ENCODE measurements at regions not wholly inside any gene's neighbourhood (a gene's known extent, or its start where the extent isn't known, plus 50 kb on each side); places are given as distances from the start of the nearest gene placed in this dataset.
"Not testable (repeated sequence)": the region's sequence is repeated elsewhere in the genome, so short reads cannot be mapped to it uniquely, and the experiment has no call there.

- no peak for DNase-seq (ENCODE audit: low read depth, low spot score)
Observed at GRCh38 chr6:126667728-126668127, 327.8 kb downstream of the CENPW start.

- DNase-seq (ENCODE audit: low read depth, low spot score), result no peak
Observed at GRCh38 chr6:126672649-126673048, 332.7 kb downstream of the CENPW start.

- not testable (repeated sequence) for DNase-seq (ENCODE audit: low read depth, low spot score)
Observed at GRCh38 chr6:126673749-126674148, 333.8 kb downstream of the CENPW start.

GRCh38 chr6:126682440-126682839 lies 342.5 kb downstream of the CENPW start:
- no peak for DNase-seq (ENCODE audit: low read depth, low spot score)

- DNase-seq (ENCODE audit: low read depth, low spot score), result no peak
Observed at GRCh38 chr6:126685182-126685581, 345.3 kb downstream of the CENPW start.

GRCh38 chr6:126696921-126697693 lies 357.2 kb downstream of the CENPW start:
- no peak for DNase-seq (ENCODE audit: low read depth, low spot score)

GRCh38 chr6:126698732-126699240 lies 358.9 kb downstream of the CENPW start:
- no peak for DNase-seq (ENCODE audit: low read depth, low spot score)

GRCh38 chr6:126701676-126702560 lies 362.0 kb downstream of the CENPW start:
- no peak for DNase-seq (ENCODE audit: low read depth, low spot score)

- DNase-seq (ENCODE audit: low read depth, low spot score), result no peak
Observed at GRCh38 chr6:126716032-126716431, 376.1 kb downstream of the CENPW start.

GRCh38 chr6:126716826-126717509 lies 377.1 kb downstream of the CENPW start:
- no peak for DNase-seq (ENCODE audit: low read depth, low spot score)

- DNase-seq (ENCODE audit: low read depth, low spot score), result no peak
Observed at GRCh38 chr6:126718600-126719327, 378.8 kb downstream of the CENPW start.

GRCh38 chr6:126720304-126720703 lies 380.4 kb downstream of the CENPW start:
- no peak for DNase-seq (ENCODE audit: low read depth, low spot score)

GRCh38 chr6:126721581-126722160 lies 381.8 kb downstream of the CENPW start:
- peak; percentile 10 for DNase-seq (ENCODE audit: low read depth, low spot score)

GRCh38 chr6:126722411-126722810 lies 382.5 kb downstream of the CENPW start:
- DNase-seq (ENCODE audit: low read depth, low spot score), result no peak

GRCh38 chr6:126723541-126724170 lies 383.7 kb downstream of the CENPW start:
- DNase-seq (ENCODE audit: low read depth, low spot score), result no peak

GRCh38 chr6:126724821-126725220 lies 384.9 kb downstream of the CENPW start:
- no peak for DNase-seq (ENCODE audit: low read depth, low spot score)

- not testable (repeated sequence) for DNase-seq (ENCODE audit: low read depth, low spot score)
Observed at GRCh38 chr6:126726454-126726853, 386.5 kb downstream of the CENPW start.

GRCh38 chr6:126738146-126738545 lies 380.3 kb upstream of the RSPO3 start:
- DNase-seq (ENCODE audit: low read depth, low spot score), result no peak

GRCh38 chr6:126738641-126739040 lies 379.8 kb upstream of the RSPO3 start:
- DNase-seq (ENCODE audit: low read depth, low spot score), result no peak

GRCh38 chr6:126743076-126743475 lies 375.4 kb upstream of the RSPO3 start:
- DNase-seq (ENCODE audit: low read depth, low spot score), result no peak
